SK-N-MC (cell line): ENCODE measurements at regions not wholly inside any gene's neighbourhood (a gene's known extent, or its start where the extent isn't known, plus 50 kb on each side); places are given as distances from the start of the nearest gene placed in this dataset.

Experiments used
- EZH2 ChIP-seq: fragments of 200-600 bp; sonication (generic); IDR thresholded peaks from one replicate; pipeline ENCODE4 v1.6.1; 2017; ENCODE audit warnings: antibody characterized with exemption
- FOXP2 ChIP-seq: optimal IDR thresholded peaks from 2 replicates; pipeline ENCODE3; 2011; ENCODE audit warnings: mild to moderate bottlenecking, moderate library complexity; ENCODE audit not compliant: insufficient read depth; ENCODE audit errors: extremely low read length, control extremely low read depth
- POLR2AphosphoS5 ChIP-seq: IDR thresholded peaks from 2 replicates; pipeline ENCODE4 v1.6.1; 2012; ENCODE audit warnings: mild to moderate bottlenecking, low read depth, low read length, borderline replicate concordance

DNA sequence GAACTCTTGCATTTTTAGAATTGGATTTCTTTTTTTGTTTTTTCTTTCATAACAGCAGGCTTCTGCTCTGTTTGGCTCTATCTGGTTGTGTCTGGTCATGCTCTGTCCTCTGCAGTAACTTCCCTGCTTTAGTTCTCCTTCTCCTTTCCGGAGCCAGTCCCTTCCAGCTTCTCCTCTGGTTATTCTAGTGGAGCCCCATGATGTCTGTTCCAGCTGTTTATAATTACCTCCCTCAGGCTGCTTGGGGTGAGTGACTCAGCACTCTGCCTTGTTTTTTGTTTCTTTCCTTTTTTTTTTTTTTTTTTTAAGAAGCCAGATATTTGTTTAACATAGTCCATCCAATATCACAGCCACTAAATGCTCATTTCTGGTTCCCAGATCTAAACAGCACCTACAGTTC lies 409.6 kb downstream of the MAFB start:
- TF ChIP-seq POLR2AphosphoS5 = peak; percentile 49; the same call in 1 of the 2 replicates
- no peak for TF ChIP-seq EZH2
- TF ChIP-seq FOXP2 = no peak
